ENCODE measurements at regions not wholly inside any gene's neighbourhood (a gene's known extent, or its start where the extent isn't known, plus 50 kb on each side); places are given as distances from the start of the nearest gene placed in this dataset.

DNA sequence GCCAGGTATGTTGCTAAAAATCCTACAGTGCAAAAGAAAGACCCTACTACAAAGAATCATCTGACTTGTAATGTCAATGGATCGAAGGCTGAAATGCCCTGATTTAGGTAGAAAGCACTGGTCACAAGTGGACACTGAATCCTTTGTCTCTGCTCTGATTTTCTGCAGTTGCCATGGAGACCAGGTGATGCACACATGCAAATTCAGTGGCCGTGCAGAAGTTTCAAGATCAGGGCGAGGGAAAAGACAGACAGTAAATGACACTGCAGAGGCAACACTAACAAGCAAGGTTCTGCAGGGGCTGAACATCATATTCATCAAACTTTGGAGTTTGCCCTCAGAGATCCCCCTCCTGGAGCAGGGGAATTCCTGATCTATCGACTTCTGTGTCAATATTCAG lies 370.3 kb upstream of the TMEM132C start:
- POLR2A ChIA-PET (ENCODE audit: partially characterized antibody): no interaction called here
- peak; percentile 28 for FAIRE-seq

More for the DNA sequence above, 370.3 kb upstream of the TMEM132C start:
- no peak for TF ChIP-seq CREB1 (IDR thresholded peaks at IDR 0.05)
- no peak for TF ChIP-seq EGR1 (IDR thresholded peaks at IDR 0.05; ENCODE audit: borderline replicate concordance, low read depth, low read length)
- TF ChIP-seq SP4 (IDR thresholded peaks at IDR 0.05; ENCODE audit: low read length): no peak
- TF ChIP-seq SAP30 (IDR thresholded peaks at IDR 0.05; ENCODE audit: insufficient read depth, insufficient replicate concordance, low read length): no peak
- no peak for TF ChIP-seq BCL11A (IDR thresholded peaks at IDR 0.05; ENCODE audit: low read depth in 2 of 2, low read length in 2 of 2)
- no peak overlapping the region for H4K91ac ChIP-seq (replicated peaks; ENCODE audit: insufficient read length, low read length)
- H3K23ac ChIP-seq (ENCODE audit: insufficient read length): no peak overlapping the region
- H2BK20ac ChIP-seq (ENCODE audit: low read length): no peak overlapping the region
- H3K9me3 ChIP-seq (ENCODE audit: insufficient read depth in 2 of 2, low read depth in 1 of 2, low read length in 1 of 2): no peaks in the 10 kb centered on the region
- H3K4ac ChIP-seq (replicated peaks; ENCODE audit: insufficient read length, low read depth, low read length): no peak overlapping the region
- H3K56ac ChIP-seq (replicated peaks; ENCODE audit: insufficient read length, low read depth, low read length): no peak overlapping the region
- H2BK5ac ChIP-seq (ENCODE audit: low read depth, low read length): no peak overlapping the region
- no peak for DNase-seq (ENCODE audit: low read depth in 1 of 2, low spot score in 2 of 2)
- H2BK15ac ChIP-seq (ENCODE audit: low read length): no peak overlapping the region
- peaks cover 0 to 6% (median 5%) of the 10 kb centered on the region in 4 experiments; a peak in 2 of 7 replicates for H3K4me1 ChIP-seq (replicated peaks in 1 of 4; ENCODE audit: control insufficient read depth in 3 of 4, insufficient read depth in 4 of 4, low read length in 3 of 4)
- H3K9ac ChIP-seq (replicated peaks in 1 of 4; ENCODE audit: extremely low read depth in 1 of 4, low read depth in 3 of 4, low read length in 3 of 4): no peak overlapping the region
- no peak overlapping the region for H2BK120ac ChIP-seq (replicated peaks; ENCODE audit: low read depth, low read length)
- H3K36me3 ChIP-seq (ENCODE audit: control insufficient read depth in 2 of 4, insufficient read depth in 4 of 4, low read length in 3 of 4): no peaks in the 10 kb centered on the region
- no peak overlapping the region for H4K5ac ChIP-seq (ENCODE audit: insufficient read length, low read depth, low read length)
- H3K23me2 ChIP-seq (ENCODE audit: low read depth, low read length): no peaks in the 10 kb centered on the region
- no peak overlapping the region for H3K4me2 ChIP-seq (ENCODE audit: insufficient read depth in 1 of 2, low read depth in 2 of 2, low read length in 2 of 2)
- CTCF ChIA-PET (ENCODE audit: partially characterized antibody): no interaction called here
- no peaks in the 10 kb centered on the region for H3K79me2 ChIP-seq (ENCODE audit: control insufficient read depth in 1 of 2, insufficient read depth in 2 of 2, low read length in 2 of 2)
- H2AK5ac ChIP-seq (ENCODE audit: low read depth, low read length): no peak overlapping the region
- H4K20me1 ChIP-seq (replicated peaks in 1 of 2; ENCODE audit: control insufficient read depth in 1 of 2, insufficient read depth in 2 of 2, low read length in 2 of 2): no peaks in the 10 kb centered on the region
- H3K14ac ChIP-seq (ENCODE audit: insufficient read length): no peak overlapping the region
- H3K27me3 ChIP-seq (replicated peaks in 1 of 4; ENCODE audit: control insufficient read depth in 3 of 4, extremely low read depth in 1 of 4, insufficient read depth in 3 of 4, low read length in 3 of 4): no peaks in the 10 kb centered on the region
- no peak overlapping the region for H2BK12ac ChIP-seq (ENCODE audit: low read depth, low read length)
- no peak overlapping the region for H2AFZ ChIP-seq (ENCODE audit: low read length)
- H3K4me3 ChIP-seq (ENCODE audit: extremely low read depth in 1 of 4, insufficient read depth in 2 of 4, low read depth in 3 of 4, low read length in 4 of 4): no peak overlapping the region
- no peak overlapping the region for H3K27ac ChIP-seq (ENCODE audit: low read depth, low read length)
- H3K79me1 ChIP-seq (ENCODE audit: low read depth, low read length): no peaks in the 10 kb centered on the region
- WGBS, 2 experiments (ENCODE audit: extremely low coverage in 1 of 2, insufficient coverage in 1 of 2, insufficient read length in 1 of 2, insufficient replicate concordance in 2 of 2, low coverage in 1 of 2, low lambda C conversion rate in 2 of 2, missing lambda C conversion rate in 1 of 2): 94% methylated on average over 4 of the region's 4 CpGs; no CpG with 5 or more reads in 1 of the 2 experiments
- H4K8ac ChIP-seq (ENCODE audit: extremely low read depth, insufficient read depth, low read length): no peak overlapping the region
- H3K18ac ChIP-seq (ENCODE audit: extremely low read depth, low read length): no peak overlapping the region
